GM20000 (cell line): ENCODE measurements at regions not wholly inside any gene's neighbourhood (a gene's known extent, or its start where the extent isn't known, plus 50 kb on each side); places are given as distances from the start of the nearest gene placed in this dataset.

ENCODE experiments used
- DNase-seq: peaks from one replicate; pipeline ENCODE4 v3.0.0; 2012; ENCODE audit warnings: low spot score
- TF ChIP-seq, protein P1 (sequence below): IDR thresholded peaks from 2 replicates; pipeline ENCODE4 v1.5.1; 2012; ENCODE audit warnings: mild to moderate bottlenecking, control low read depth; ENCODE audit errors: extremely low read depth, missing control alignments

DNA sequence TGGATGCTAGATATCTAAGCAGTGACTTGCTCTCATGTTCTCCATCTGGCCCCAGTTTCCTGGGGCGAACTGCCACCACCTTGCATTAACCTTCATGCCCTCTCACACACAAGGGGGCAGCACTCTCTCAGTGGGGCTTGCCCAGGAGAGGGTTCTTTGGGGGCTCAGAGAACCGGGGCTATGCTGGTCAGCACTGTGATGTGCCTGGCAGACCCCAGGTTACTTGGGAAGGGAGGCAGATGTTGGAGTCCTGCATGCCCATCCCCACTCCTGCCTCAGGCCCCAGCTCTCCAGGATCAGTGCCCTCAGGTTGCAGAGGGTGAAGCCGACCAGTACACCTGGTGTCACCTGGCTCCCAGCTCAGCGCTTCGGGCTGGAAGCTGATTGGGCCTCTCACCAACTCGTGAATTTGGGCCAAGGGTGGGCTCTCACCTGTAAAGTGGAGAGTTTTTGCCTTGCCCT is 396.2 kb upstream of the HS6ST1 start:
- DNase-seq: no peak
- TF ChIP-seq, protein P1, sequence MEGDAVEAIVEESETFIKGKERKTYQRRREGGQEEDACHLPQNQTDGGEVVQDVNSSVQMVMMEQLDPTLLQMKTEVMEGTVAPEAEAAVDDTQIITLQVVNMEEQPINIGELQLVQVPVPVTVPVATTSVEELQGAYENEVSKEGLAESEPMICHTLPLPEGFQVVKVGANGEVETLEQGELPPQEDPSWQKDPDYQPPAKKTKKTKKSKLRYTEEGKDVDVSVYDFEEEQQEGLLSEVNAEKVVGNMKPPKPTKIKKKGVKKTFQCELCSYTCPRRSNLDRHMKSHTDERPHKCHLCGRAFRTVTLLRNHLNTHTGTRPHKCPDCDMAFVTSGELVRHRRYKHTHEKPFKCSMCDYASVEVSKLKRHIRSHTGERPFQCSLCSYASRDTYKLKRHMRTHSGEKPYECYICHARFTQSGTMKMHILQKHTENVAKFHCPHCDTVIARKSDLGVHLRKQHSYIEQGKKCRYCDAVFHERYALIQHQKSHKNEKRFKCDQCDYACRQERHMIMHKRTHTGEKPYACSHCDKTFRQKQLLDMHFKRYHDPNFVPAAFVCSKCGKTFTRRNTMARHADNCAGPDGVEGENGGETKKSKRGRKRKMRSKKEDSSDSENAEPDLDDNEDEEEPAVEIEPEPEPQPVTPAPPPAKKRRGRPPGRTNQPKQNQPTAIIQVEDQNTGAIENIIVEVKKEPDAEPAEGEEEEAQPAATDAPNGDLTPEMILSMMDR: peak; percentile 6

DNA sequence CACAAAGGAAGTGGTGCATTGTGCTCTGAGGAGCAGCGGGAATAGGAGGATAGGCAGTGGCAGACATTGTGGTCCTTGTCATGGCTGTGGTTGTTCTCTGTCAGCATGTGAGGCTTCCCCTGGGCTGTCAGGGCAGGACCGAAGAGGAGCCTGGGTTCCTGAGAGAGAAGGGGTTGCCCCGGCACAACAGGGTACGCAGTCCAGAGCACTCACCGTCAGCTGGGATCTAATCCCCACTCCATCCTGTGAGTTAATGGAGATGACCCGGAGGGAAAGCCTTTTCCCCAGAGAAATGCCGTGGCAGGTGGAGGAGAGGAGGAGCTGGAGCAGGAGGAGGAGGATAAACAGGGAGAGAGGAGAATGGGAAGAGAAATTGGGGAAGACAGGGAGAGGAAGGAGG is 396.7 kb upstream of the HS6ST1 start:
- no peak for DNase-seq
- TF ChIP-seq, protein P1: no peak

- TF ChIP-seq, protein P1: no peak
- no peak for DNase-seq
Measured at GRCh38 chr2:128716299-128716721, 397.6 kb upstream of the HS6ST1 start.

GRCh38 chr2:128717758-128718710 is 399.4 kb upstream of the HS6ST1 start:
- no peak for DNase-seq
- TF ChIP-seq, protein P1: no peak

DNA sequence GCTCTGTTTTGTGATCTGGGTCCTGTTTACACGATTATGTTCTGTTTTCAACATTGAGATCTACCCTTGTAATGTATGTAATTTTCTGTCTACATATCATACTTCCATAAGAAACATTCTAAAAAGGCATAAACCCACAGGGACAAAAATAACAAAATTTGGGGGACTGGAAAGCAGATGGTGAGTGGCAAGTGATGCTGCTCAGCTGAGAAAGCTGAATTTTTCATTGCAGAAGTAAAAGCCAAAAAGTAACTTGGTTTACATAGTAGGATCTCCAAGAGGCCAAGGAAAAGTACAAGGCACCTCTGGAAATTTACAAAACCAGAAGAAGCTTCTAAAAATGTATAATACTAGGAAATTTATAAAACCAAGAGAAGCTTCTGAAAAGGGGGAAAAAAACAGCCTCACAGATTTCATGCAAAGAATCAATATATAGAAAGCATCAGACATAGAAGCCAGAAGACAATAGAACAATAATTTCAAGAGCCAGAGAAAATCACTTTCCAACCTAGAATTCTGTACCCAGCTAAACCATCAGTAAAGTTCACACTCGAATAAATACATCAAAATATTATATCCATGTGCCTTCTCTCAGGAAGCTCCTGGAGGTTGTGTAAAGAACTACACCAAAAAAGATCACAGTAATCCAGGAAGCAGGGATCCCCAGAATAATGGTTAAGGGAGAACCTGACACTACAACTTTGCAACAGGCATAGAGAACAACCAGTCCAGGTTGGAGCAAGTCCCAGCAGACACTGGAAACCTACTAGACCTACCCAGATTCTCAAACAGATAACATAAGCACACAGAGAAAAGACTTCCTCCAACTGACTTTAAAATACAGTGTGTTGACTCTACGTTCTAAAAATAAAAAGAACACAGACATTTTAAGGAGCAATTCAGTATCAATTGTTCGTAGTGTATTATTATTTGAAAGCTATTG is 401.7 kb upstream of the HS6ST1 start:
- no peak for DNase-seq
- TF ChIP-seq, protein P1: no peak

DNA sequence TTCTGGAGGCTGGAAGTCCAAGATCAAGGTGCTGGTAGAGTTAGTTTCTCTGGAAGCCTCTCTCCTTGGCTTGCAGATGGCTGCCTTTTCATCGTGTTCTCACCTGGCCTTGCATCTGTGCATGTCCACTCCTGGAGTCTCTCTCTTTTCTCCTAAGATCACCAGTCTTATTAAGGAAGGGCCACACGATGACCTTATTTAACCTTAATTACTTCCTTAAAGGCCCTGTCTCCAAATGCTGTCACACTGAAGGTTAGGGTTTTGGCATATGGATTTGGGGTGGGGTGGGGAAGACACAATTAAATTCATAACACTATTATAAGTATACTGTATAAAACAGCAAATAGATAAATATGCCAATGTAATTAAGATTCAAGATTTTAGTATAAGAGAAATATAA is 402.4 kb upstream of the HS6ST1 start:
- TF ChIP-seq, protein P1: no peak
- DNase-seq: no peak
